Stimulated activated CD8-positive, alpha-beta memory T cell treated with anti-CD3 and anti-CD28 coated beads, Interleukin-2, amount 100 ng/mL, for 1 hour (primary cell): ENCODE measurements at regions not wholly inside any gene's neighbourhood (a gene's known extent, or its start where the extent isn't known, plus 50 kb on each side); places are given as distances from the start of the nearest gene placed in this dataset.

ENCODE experiments used
- DNase-seq, 2 donors: peaks; one replicate each; pipeline ENCODE4 v3.0.0-alpha.2; 2020; ENCODE audit warnings: low read depth in 2 of 2

GRCh38 chr4:178395798-178396197, 953.6 kb upstream of the AGA start:
- DNase-seq, result no peak

DNA sequence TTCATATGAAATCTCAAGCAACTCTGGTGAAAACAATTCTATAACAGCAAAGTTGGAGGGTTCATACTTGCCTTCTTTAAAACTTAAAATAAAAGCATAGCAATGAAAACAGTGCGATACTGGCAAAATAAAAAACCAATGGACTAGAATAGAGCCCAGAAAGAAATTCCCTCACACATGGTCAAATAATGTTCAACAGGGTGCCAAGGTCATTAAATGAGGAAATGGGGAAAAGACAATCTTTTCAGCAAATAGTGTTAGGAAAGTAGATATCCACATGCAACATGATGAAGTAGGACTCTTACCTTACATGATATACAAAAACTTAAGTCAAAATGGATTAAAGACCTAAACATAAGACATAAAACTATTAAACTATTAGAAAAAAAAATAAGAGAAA, 970.2 kb upstream of the AGA start:
- no peak for DNase-seq

DNA sequence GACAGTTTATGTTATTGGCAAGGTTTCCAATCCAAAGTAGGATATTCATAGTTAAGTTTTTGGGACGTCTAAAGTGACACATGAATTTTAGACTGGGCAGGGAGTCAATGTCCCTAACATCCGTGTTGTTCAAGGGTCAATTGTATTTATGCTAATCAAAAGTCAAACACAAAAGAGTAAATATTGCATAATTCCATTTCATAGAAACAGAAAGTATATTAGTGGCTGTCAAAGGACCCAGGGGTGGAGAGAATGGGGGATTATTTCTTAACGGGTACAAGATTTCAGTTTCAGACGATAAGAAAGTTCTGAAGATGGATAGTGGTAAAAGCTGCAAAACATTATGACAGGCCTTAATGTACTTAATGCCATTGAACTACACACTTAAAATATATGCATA, 971.8 kb upstream of the AGA start:
- no peak for DNase-seq

GRCh38 chr4:178414881-178415446, 972.7 kb upstream of the AGA start:
- DNase-seq, result no peak

- no peak for DNase-seq
Observed at GRCh38 chr4:178415925-178416324, 973.7 kb upstream of the AGA start.

- no peak for DNase-seq
Observed at GRCh38 chr4:178423366-178423765, 981.1 kb upstream of the AGA start.

DNA sequence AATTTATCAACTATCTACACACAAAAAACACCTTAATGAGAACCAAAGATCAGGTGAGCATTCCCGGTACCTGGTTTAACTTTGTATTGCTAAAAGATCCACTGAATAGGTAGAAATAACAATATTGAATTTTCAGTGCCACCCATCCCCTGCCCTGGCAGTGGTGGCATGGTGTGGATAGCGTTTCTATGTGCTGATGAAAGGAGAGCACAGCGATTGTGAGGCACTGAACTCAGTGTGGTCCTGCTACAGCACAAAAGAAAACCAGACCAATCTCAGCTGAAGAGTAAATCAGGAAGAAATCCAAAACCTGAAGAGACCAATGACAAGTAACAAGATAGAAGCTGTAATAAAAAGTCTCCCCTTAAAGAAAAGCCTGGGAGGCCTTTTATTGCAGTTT, 984.6 kb upstream of the AGA start:
- no peak for DNase-seq

DNA sequence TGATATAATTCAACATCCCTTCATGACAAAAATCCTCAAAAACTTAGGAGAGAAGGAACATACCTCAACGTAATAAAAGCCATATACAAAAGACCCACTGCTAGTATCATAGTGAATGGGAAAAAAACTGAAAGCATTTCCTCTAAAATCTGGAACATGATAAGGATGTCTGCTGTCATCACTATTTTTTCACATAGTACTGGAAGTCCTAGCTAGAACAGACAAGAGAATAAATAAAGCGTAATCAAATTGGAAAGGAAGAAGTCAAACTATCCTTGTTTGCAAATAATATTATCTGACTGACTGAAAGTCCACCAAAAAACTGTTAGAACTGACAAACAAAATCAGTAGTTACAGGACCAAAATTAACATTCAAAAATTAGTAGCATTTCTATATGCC, 985.4 kb upstream of the AGA start:
- DNase-seq, result no peak

DNA sequence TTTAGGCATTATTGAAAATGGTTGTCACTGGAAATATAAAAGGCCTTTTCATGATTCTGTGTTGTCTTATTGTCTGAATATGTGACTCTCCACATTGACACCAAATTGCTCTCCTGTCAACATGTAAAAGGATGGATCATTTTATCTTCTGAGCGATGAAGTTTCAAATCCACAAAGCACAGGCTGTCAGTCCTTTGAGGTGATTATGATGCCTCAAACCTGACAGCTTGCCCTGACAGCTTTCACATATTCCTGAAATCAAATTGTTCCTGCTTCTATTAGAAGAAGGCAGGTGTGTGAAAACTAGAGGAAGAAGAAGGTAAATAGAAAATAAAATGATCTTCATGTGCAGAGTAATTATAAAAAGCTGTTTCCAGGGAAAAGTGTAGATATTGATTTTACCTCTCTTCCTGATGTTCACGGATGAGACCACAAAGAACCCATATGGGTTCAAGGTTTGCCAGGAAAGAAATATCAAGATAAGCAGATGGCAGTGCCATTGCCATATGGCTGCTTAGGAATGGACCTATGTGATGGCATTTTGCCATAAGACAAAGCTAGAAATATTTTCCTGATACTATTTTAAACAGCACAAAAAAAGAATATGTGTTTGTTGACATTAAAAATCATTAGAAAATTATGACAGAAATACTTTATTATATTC, 1006.3 kb upstream of the AGA start:
- DNase-seq, result no peak

- no peak for DNase-seq
Observed at GRCh38 chr4:178450614-178451013, 1008.4 kb upstream of the AGA start.

DNA sequence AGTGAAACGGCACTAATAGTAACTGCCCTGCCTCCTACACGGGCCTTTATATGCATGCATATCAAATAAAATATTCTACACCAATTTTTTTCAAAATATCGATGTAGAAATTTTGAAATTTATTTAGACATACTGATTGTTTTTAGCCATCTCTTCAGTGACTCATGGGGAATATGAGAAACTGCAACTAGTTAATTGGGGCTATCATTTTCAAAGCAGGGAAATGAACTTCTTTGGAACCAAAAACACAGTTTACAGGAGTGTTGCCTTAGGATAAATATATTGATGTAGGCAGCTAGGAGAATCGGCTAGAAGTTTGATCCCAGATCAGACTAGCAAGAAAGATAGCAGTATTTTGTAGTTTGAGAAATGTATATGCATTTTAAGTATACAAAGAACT, 1010.8 kb upstream of the AGA start:
- no peak for DNase-seq

DNA sequence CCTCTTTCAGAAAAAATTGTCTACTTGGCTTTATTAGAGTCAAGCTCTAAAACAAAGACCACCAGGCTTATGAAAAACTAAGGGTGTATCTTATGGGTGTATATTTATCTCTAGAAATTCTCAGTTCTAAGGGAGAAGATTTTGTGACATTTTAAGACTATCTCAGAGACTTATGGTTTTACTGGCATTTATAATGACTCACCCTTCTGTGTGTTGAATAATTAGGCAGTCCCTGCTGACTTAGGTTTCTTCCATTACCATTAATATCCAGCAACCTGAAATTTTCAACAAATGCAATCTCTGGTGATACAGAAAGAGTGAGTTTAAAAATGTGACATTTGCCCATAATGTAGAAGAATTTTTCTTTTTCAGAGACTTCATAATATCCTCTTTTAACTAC, 1015.0 kb upstream of the AGA start:
- DNase-seq, result no peak

GRCh38 chr4:178462710-178463109, 1020.5 kb upstream of the AGA start:
- no peak for DNase-seq

DNA sequence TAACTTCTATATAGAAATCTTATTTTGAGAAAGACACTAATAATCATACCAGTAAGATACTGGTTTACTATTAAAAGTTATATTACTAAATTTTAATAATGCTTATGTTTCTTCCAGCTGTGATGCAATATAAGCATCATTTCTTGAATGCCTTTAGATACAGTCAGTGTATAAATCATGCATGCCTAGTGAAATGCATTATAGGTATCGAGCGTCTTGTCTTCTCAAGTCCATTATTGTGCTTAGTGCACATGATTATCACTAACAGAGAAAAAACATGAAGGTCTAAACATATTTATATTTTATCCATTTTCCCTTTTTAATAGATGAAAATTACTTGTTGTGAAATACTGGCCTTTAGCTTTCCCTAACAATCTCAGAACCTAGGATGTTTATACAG, 1021.5 kb upstream of the AGA start:
- DNase-seq, result no peak

GRCh38 chr4:178470996-178471784, 1029.0 kb upstream of the AGA start:
- no peak for DNase-seq

DNA sequence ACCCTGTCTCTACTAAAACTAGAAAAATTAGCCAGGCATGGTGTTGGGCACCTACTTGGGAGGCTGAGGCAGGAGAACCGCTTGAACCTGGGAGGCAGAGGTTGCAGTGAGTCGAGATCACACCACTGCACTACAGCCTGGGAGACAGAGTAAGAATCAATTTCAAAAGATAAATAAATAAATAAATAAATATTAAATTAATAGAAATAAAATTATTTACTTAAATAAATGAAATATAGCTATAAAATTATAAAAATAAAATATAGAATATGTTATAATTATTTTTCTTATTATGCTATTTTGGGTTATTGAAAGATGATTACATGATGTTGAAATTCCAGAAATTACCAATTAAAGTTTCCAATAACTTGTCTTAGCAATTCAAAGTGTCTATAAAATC, 1029.8 kb upstream of the AGA start:
- DNase-seq, result no peak

DNA sequence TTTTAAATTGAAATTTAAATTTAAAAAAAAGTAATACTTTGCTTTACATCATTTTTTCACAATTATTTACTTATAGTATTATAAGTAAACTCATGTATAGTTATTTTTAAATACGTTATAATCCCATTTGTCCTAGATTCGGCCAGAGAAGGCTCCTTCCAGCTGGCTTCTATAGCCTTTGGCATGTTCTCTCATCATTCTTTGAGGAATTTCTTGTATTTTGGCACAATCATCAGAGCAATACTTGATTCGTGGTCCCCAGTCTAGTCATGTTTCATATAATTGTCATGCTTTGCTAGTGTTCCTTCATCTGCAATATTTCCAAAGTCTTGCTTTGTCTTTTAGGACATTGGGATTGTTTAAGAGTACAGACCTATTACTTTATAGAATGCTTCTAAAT, 1037.9 kb upstream of the AGA start:
- DNase-seq, result no peak

GRCh38 chr4:178480881-178481280, 1038.6 kb upstream of the AGA start:
- DNase-seq, result no peak

DNA sequence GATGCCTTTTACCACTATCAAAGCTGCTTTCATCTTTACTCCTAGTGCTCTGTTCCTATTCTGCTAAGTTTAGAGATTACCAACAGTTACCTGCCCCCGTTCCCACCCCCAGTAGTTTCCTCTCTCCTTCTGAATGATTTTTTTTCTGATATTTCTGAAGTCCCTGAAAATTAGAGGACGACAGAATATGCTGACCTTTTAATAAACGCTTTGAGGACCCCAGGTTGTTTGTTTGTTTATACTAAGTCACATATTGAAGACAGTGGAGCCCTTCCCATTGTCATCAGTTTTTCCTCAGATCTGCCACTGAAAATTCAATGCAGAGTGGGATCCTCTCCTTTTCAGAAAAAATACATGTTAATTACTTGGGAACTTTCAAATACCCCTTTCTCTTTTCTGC, 1039.3 kb upstream of the AGA start:
- DNase-seq, result no peak

DNA sequence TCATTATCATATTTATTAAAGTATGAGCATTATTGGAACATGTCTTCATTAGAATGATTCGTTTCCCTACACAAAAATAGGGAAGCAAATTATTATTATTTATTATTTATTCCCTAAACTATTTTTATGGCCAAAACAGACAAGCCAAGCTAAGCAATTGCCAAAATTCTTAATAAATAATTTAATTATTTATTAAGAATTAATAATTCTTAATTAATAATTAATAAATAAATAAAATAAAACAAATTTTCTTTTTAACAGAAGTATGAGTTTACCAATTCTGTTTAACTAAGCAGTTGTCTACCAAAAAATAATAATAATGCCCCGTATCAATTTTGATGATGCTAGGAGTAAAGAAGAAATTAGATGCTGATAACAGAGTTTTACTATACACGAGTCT, 1080.8 kb upstream of the AGA start:
- no peak for DNase-seq

GRCh38 chr4:178535939-178536579, 1093.8 kb upstream of the AGA start:
- no peak for DNase-seq

DNA sequence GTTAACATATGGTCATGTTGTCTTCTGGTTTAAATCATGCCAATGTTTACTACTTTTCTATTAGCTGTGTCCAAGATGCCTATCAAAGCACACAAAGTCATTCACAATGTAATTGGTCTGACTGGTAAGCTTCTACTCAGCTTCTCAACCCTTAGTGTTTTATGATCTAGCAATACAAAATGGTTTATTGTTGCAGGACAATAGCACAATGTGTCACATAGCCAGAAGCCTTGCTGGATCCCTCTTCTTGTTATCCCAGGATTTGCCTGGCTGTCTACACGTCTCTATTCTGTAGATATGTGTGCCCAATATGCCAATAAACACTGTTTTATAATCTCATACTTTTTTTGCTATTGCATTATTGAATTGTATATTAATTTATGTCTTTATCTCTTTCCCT, 1111.0 kb upstream of the AGA start:
- DNase-seq, result no peak

DNA sequence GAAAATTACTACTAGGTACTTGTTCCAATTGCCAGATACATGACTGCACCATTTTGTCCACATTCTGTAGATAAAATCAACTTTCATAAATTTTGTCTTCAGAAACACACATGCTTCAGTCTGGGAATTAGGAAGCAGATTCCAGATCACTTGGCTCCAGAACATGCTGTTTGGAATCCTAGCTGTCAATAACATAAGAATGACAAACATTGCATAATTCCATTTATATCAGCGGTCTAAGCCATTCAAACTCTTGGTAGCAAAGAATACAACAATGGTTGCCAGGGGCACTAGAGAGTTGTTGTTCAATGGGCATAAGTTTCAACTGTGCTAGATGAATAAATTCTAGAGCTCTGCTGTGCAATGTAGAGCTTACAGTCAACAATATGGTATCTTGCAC, 1112.1 kb upstream of the AGA start:
- DNase-seq, result no peak
